HepG2 (cell line): ENCODE measurements at regions not wholly inside any gene's neighbourhood (a gene's known extent, or its start where the extent isn't known, plus 50 kb on each side); places are given as distances from the start of the nearest gene placed in this dataset.

ENCODE experiments used
- ATAC-seq: fragments of 200-7000 bp; cut with Tn5 transposase; 3 replicates; pipeline ENCODE4 v1.9.1; 2020; ENCODE audit warnings: mild to moderate bottlenecking, moderate library complexity
- BruUV-seq: library from RNA; stranded (reverse); fragments of 400-500 nt; replicated peaks from 2 replicates; lab custom pipeline; 2021; lab: Mats Ljungman, UMichigan
- CTCF ChIA-PET: fragments of 300-600 bp; formaldehyde crosslinking; extraction: SDS; loops from one replicate; lab custom pipeline; 2021; ENCODE audit warnings: low total read pairs, inconsistent platforms, low intra/inter-chr PET ratio; lab: Yijun Ruan, JAX
- POLR2A ChIA-PET: fragments of 350-600 bp; sonication (Branson Sonifier 250); formaldehyde crosslinking; loops from one replicate; lab custom pipeline; 2020; ENCODE audit warnings: antibody characterized with exemption, inconsistent platforms; lab: Yijun Ruan, JAX
- DNase-seq: peaks from one replicate; pipeline ENCODE4 v3.0.0-alpha.2; 2015; ENCODE audit warnings: low spot score
- FAIRE-seq: peaks from 3 replicates; lab custom pipeline; 2011; peaks lifted over from hg19 to GRCh38; lab: Jason Lieb, UNC
- H2AFZ ChIP-seq: one replicate; pipeline ENCODE4 v1.6.1; 2011; ENCODE audit warnings: low read length, inconsistent platforms
- H3K27ac ChIP-seq: fragments of 300-600 bp; 3 replicates; pipeline ENCODE4 v1.8.0; 2011; ENCODE audit warnings: mixed run types, mild to moderate bottlenecking, mixed read lengths, low read length, inconsistent platforms; ENCODE audit not compliant: insufficient read depth; ENCODE audit errors: extremely low read length
- H3K27me3 ChIP-seq, 2 experiments: fragments of 200-600 bp in 1 of 2; 2 replicates in 1 of 2; 3 replicates in 1 of 2; pipeline versions ENCODE4 v1.6.0 to v1.8.0; 2011; ENCODE audit warnings: low read length in 2 of 2, mild to moderate bottlenecking in 2 of 2, moderate library complexity in 2 of 2, inconsistent platforms in 1 of 2; ENCODE audit not compliant: insufficient read depth in 2 of 2, control insufficient read depth in 1 of 2
- H3K36me3 ChIP-seq, 2 experiments: fragments of 200-600 bp in 1 of 2; replicated peaks in 1 of 2; 2 replicates in 1 of 2; 3 replicates in 1 of 2; pipeline versions ENCODE4 v1.5.1 to v1.8.0; 2011; ENCODE audit warnings: low read length in 2 of 2, inconsistent platforms in 1 of 2; ENCODE audit not compliant: insufficient read depth in 2 of 2, control insufficient read depth in 1 of 2
- H3K4me1 ChIP-seq: 2 replicates; pipeline ENCODE4 v1.5.1; 2012; ENCODE audit warnings: low read length, inconsistent platforms; ENCODE audit not compliant: insufficient read depth
- H3K4me2 ChIP-seq: 2 replicates; pipeline ENCODE4 v1.6.0; 2011; ENCODE audit warnings: low read depth, low read length, inconsistent platforms
- H3K4me3 ChIP-seq, 3 experiments: fragments of 200-600 bp in 1 of 3; sonication (generic), shearing (Covaris generic) in 1 of 3; replicated peaks in 1 of 3; 2 replicates each; pipeline ENCODE4 v1.5.1; 2011 to 2016; ENCODE audit warnings: low read length in 3 of 3, inconsistent platforms in 2 of 3, low read depth in 2 of 3, mild to moderate bottlenecking in 2 of 3, control low read depth in 1 of 3, mixed read lengths in 1 of 3; ENCODE audit not compliant: insufficient read depth in 1 of 3
- H3K79me2 ChIP-seq: one replicate; pipeline ENCODE4 v1.6.1; 2011; ENCODE audit warnings: low read length, inconsistent platforms; ENCODE audit not compliant: insufficient read depth
- H3K9ac ChIP-seq: 2 replicates; pipeline ENCODE4 v1.6.0; 2011; ENCODE audit warnings: mild to moderate bottlenecking, low read depth, low read length, inconsistent platforms; ENCODE audit not compliant: insufficient read depth
- H3K9me3 ChIP-seq: 2 replicates; pipeline ENCODE4 v1.5.1; 2012; ENCODE audit warnings: mild to moderate bottlenecking, low read length
- H4K20me1 ChIP-seq: 2 replicates; pipeline ENCODE4 v1.6.0; 2011; ENCODE audit warnings: inconsistent platforms, mild to moderate bottlenecking, low read length, moderate library complexity; ENCODE audit not compliant: insufficient read depth
- ATF4 ChIP-seq, 2 experiments: fragments of 450-650 bp in 1 of 2; sonication (generic) in 1 of 2; formaldehyde crosslinking; IDR thresholded peaks; 2 replicates each; pipeline versions ENCODE4 v1.5.0 to v1.8.0; 2020 to 2022; ENCODE audit warnings: mild to moderate bottlenecking in 1 of 2, missing genetic modification reagents in 1 of 2
- KDM5B ChIP-seq: sonication (generic); formaldehyde crosslinking; IDR thresholded peaks from 2 replicates; pipeline ENCODE4 v1.4.0; 2020; ENCODE audit warnings: missing genetic modification reagents, mild to moderate bottlenecking, borderline replicate concordance
- PLSCR1 ChIP-seq: sonication (generic); formaldehyde crosslinking; IDR thresholded peaks from 2 replicates; pipeline ENCODE4 v1.5.0; 2020; ENCODE audit warnings: missing genetic modification reagents, mild to moderate bottlenecking, borderline replicate concordance
- ZBTB7B ChIP-seq: sonication (generic); formaldehyde crosslinking; IDR thresholded peaks from 2 replicates; pipeline ENCODE4 v1.4.0; 2020; ENCODE audit warnings: missing genetic modification reagents
- ZNF350 ChIP-seq: sonication (generic); formaldehyde crosslinking; IDR thresholded peaks from 2 replicates; pipeline ENCODE4 v1.4.0; 2020; ENCODE audit warnings: mild to moderate bottlenecking, low read depth, missing genetic modification reagents, borderline replicate concordance
- ZNF724P ChIP-seq: sonication (generic); formaldehyde crosslinking; IDR thresholded peaks from 2 replicates; pipeline ENCODE4 v1.8.0; 2022; ENCODE audit warnings: missing genetic modification reagents, borderline replicate concordance
- ZNF770 ChIP-seq: sonication (generic); formaldehyde crosslinking; IDR thresholded peaks from 2 replicates; pipeline ENCODE4 v1.5.0; 2020; ENCODE audit warnings: mild to moderate bottlenecking, missing genetic modification reagents
- ZSCAN22 ChIP-seq: sonication (generic); formaldehyde crosslinking; IDR thresholded peaks from 2 replicates; pipeline ENCODE4 v1.4.0; 2020; ENCODE audit warnings: mild to moderate bottlenecking, missing genetic modification reagents
- WGBS: methylation state at CpG from one replicate; pipeline ENCODE4 v1.1.6; 2017; ENCODE audit warnings: low lambda C conversion rate; 5-methylcytosine and 5-hydroxymethylcytosine counted together
- in situ Hi-C: cut with HindIII; loops from 2 replicates; pipeline ENCODE4 v1.10.0; 2017; ENCODE audit warnings: low pct_unique_long_range_greater_than_20kb; ENCODE audit not compliant: extremely low pct_ligation_motif_present
- intact Hi-C: fragments of 100-400 bp; cut with micrococcal nuclease; formaldehyde crosslinking; loops from one replicate; pipeline ENCODE4 v1.10.0; 2022; ENCODE audit not compliant: unreplicated experiment
- TF ChIP-seq, protein P1 (sequence below): sonication (generic); formaldehyde crosslinking; IDR thresholded peaks from 2 replicates; pipeline ENCODE4 v1.5.0; 2020; ENCODE audit warnings: missing genetic modification reagents
- TF ChIP-seq, protein P2 (sequence below): IDR thresholded peaks from 2 replicates; pipeline ENCODE4 v1.6.1; 2016; ENCODE audit warnings: missing genetic modification reagents, missing compliant biosample characterization

GRCh38 chr18:59802031-59802430 is 97.8 kb upstream of the PMAIP1 start:
- Histone ChIP-seq H2AFZ (no peak overlapping the region), H3K36me3 (no peaks in the 10 kb centered on the region), H3K9ac (no peak overlapping the region), H3K9me3 (no peaks in the 10 kb centered on the region)
- ATAC-seq, result no peak
- TF ChIP-seq ZNF350 (CRISPR knock-in tag) (no peak), ZNF724P (CRISPR knock-in tag) (no peak), ZBTB7B (CRISPR knock-in tag) (no peak), KDM5B (CRISPR knock-in tag) (no peak), PLSCR1 (CRISPR knock-in tag) (no peak), ZNF770 (CRISPR knock-in tag) (no peak), ATF4 (CRISPR knock-in tag; IDR thresholded peaks at IDR 0.05) (no peak), ZSCAN22 (CRISPR knock-in tag) (no peak)
- TF ChIP-seq, protein P1, sequence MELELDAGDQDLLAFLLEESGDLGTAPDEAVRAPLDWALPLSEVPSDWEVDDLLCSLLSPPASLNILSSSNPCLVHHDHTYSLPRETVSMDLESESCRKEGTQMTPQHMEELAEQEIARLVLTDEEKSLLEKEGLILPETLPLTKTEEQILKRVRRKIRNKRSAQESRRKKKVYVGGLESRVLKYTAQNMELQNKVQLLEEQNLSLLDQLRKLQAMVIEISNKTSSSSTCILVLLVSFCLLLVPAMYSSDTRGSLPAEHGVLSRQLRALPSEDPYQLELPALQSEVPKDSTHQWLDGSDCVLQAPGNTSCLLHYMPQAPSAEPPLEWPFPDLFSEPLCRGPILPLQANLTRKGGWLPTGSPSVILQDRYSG (CRISPR knock-in tag), result no peak
- TF ChIP-seq, protein P2, sequence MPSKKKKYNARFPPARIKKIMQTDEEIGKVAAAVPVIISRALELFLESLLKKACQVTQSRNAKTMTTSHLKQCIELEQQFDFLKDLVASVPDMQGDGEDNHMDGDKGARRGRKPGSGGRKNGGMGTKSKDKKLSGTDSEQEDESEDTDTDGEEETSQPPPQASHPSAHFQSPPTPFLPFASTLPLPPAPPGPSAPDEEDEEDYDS (CRISPR knock-in tag), result no peak
- TF ChIP-seq, all 625 proteins: peak for 0
- intact Hi-C loops, result no loop called here
- H3K79me2 ChIP-seq, result no peaks in the 10 kb centered on the region
- ChIA-PET POLR2A (no interaction called here), CTCF (no interaction called here)
- H3K4me3 ChIP-seq, result no peak overlapping the region
- in situ Hi-C loops, result no loop called here
- WGBS, result 28% methylated on average over 7 of the region's 7 CpGs
- H4K20me1 ChIP-seq, result no peaks in the 10 kb centered on the region
- no peak overlapping the region for H3K27ac ChIP-seq
- no peaks in the 10 kb centered on the region for H3K4me1 ChIP-seq
- H3K27me3 ChIP-seq, result peaks cover 0 to 3% of the 10 kb centered on the region in 2 experiments; a peak in 1 of 5 replicates
- DNase-seq, result no peak
- no peak for FAIRE-seq
- BruUV-seq, result no TSS peak
- H3K4me2 ChIP-seq, result no peak overlapping the region
